GM18502 (cell line): ENCODE measurements at regions not wholly inside any gene's neighbourhood (a gene's known extent, or its start where the extent isn't known, plus 50 kb on each side); places are given as distances from the start of the nearest gene placed in this dataset.

ENCODE experiments used
- ATAC-seq: cut with Tn5 transposase; IDR thresholded peaks from one replicate; pipeline ENCODE4 v1.9.1; 2021; ENCODE audit warnings: mild to moderate bottlenecking; ENCODE audit not compliant: unreplicated experiment, poor library complexity

DNA sequence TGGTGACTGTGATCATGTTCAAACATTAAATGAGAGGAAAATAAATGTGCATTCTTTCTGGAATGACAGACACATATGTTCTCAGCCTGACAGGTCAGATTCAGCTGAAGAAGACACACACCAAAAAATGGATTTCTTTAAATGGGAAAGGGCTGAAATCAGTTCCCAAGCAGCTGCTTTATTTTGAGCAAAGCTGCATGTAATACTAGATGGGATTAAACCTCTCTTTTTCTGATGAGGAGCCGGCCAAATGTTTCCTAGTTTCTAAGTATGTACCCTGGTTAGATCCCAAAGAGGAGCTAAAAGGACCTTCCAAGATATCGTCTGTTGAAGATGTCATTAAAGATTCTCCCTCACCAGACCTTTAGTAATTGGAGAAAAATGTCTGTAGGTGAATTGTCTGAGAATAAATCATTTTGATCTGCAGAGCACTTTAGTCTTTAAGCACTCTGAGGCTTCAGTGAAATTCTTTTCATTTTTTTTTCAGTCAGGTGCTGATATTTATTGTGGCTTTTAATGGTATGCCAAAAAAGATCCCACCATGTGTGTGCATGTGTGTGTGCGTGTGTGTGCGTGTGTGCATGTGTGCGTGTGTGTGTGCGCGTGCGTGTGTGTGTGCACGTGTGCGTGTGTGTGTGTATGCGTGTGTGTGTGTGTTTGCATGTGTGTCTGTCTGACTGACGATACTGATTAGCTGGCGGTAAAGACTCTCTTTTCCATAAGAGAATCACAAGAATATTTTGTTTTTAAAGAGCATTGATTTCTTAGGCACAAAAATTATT is 175.8 kb downstream of the IRS1 start:
- ATAC-seq, result no peak

DNA sequence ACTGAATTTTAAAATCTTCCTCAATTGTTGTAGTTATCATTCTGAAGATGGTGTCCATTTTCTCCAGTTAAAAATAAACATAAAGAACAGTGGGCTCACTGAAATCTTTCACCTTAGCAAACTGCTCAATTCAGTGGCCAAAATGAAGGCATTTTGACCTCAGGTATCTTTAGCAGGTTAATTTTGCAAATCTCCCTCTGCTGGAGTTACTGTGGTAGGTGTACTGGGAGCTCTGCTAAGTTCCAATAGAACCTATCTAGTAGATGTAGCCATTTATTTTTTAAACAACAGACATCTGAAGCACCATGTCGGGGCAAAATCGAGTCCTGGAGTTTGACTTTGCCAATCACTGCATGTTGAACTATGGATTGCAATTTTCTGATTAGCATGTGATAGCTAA is 177.1 kb downstream of the IRS1 start:
- no peak for ATAC-seq

DNA sequence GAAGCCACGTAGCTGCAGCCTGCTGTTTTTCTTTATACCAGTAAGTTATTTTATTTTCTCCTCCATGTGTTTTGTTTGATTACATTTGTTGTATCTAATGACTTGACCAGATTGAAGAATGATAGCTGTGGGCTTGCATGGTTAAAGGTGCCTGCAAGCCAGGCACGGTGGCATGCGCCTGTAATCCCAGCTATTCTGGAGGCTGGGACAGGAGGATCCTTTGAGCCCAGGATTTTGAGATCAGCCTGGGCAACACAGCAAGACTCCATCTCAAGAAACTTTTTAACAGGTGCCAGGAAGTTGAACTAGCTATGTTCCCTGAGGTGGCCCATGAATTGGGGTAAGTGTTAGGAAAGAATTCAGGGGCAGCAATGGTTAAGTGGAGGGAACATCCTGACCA is 179.4 kb downstream of the IRS1 start:
- no peak for ATAC-seq

DNA sequence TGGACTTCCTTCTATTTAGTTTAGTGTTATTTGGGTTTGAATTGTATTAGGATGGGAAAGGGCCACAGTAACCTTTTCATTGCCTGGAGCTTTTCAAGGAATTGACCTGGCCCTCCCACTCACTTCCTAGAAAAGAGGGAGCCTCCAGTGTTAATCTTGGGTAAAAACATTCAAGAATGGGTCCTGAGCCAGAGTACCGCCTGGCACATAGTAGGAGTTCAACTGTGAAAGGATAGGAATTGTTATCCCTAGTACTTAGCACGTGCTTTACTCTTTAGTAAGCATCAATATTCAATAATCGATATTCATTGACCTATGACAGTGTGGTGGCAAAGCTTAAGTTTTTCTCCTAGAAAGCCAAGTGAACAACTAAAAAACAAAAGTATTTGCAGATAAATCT is 179.9 kb downstream of the IRS1 start:
- ATAC-seq, result no peak

DNA sequence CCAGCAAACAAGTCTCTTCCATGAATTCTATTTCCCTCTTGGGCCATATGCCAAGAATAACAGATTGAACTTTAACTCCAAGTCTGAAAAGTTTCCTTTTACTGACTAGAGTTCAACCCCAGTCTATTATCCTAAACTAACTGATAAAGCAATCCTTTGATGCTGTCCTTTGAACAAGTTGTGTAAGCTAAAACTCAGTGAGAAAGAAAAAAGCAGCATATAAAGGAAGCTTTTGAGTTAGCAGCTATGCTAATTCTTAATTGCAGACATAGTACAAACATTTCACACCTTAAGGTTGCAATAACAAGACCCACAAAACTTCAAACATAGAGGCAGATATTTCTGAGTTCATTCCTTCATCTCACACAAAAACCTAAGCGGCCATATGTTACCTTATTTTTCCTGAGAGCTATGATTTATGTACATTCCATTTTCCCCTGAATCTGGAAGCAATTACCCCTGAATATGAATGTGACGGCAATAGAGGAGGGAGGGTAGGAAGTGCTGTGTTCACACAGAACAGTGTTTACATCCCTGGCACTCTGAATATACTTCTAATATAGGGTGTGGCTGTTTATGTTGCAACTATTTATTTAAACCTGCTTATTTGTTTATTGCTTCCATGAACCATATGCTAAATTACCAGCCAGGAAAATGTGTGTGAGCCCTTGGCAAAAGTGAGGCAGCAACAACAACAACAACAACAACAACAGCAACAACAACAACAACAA is 180.6 kb downstream of the IRS1 start:
- ATAC-seq, result no peak

DNA sequence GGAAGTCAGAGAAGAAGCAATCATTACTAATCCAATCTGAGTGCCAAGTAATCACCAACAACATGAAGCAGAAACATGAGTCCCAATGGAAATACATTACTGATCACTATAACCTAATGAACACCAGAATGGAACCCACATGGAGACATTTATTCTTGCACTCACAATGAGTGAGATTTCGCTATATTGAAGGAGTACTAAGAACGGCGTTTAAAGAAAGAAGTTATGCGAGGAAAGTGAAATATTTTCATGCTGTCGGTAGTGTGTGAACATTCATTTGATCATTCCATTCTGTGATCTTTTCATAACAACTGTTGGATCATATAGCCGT is 181.1 kb downstream of the IRS1 start:
- no peak for ATAC-seq

DNA sequence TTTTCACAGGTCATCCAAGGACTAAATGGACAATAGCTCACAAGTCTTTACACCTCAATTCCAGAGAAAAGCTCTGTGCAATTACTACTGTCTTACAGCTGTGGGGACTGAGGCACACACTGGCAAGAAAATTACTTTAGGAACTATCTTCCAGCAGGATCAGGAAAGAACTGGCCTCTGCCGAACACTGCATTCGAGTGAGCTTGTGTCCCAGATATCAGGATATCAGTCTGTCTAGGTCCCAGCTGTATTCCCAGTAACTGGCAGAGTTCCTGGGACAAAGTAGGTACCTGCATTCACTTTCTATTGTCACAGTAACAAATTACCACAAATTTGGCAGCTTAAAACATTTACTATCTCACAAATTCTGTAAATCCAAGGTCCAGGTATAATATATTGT is 183.7 kb downstream of the IRS1 start:
- ATAC-seq, result no peak

DNA sequence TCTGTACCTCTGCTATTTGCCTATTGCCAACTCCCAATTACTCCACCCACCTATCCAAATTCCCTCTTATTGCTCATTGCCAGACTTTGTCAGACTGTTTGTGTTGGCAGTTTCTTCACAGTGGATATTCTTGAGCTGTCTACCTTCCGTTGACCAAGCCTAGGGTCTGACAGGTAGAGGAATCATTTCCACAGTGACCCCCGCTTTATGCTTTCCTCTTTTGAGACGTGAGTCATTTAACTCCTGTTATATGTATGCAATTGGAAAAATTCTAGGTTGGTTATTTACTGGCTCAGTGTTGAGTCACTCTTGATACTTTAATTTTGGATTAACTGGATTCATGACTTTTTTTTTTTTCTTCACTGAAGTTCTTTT is 187.7 kb downstream of the IRS1 start:
- ATAC-seq, result no peak

DNA sequence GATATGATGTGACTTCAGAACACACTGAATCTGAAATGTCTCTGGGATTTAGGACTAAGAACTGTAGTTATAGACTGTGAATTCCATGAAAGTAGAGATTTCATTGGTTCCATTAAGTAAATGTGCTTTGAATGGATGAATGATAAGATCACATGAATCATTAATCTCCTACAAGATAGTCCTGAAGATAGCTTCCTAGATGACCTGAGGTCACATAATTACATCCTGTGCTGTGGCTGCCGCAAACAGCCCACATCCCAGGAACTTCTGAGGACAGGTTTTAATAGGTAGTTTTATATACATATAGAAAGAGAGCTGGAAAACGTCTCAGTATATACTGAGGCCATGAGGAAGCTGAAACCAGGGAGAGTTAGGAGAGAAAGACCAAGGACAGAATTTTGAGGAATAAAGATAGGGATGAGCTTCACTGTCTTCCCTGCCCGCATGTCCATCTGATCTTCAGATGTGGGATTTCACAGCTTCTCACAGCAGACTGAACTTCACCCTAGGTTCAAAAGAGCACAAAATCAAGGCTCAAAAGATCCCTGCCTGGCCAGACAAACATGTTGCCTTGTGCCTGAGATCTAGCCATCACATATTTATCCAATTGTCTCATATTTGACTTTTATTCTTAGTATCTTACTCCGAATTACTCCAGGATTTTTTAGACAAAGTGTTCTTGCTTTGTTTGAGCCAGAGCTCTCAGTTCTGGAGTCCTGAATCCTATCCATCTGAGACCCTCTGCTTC is 188.2 kb downstream of the IRS1 start:
- no peak for ATAC-seq

DNA sequence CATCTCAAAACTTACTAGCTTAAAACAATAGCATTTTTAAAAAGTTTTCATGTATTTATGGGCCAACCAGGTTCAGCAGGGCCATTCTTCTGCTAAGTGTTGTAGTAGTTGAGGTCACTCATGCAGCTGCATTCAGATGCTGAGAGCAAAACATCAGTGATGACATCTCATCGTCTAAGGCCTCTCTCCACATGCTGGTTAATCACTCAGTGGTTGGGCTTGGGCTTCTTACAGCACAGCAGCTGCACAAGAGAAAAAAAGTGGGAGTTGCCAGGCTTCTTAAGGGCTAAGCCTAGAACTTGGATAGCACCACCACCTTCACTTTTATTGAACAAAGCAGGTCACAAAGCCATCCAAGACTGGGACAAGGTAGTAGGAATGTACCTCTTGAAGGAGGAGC is 190.3 kb downstream of the IRS1 start:
- ATAC-seq, result no peak

DNA sequence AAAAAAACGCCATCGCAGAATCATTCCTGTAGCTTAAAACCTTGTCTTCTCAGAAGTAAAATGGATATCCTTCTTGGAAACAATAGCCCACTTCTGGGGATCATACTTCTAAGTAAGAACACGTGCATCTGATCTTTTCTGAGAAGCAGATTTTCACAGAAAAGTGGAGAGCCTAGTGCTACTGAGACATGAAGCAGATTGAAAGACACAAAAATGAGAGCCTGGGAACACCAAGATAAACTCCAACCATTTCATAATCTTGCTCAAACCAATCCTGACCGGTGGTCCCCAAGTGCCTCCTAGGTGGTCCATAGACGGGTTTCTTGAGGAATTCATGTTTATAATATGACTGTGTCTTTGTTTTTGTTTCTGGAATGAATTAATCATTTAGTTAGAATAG is 191.2 kb downstream of the IRS1 start:
- no peak for ATAC-seq

DNA sequence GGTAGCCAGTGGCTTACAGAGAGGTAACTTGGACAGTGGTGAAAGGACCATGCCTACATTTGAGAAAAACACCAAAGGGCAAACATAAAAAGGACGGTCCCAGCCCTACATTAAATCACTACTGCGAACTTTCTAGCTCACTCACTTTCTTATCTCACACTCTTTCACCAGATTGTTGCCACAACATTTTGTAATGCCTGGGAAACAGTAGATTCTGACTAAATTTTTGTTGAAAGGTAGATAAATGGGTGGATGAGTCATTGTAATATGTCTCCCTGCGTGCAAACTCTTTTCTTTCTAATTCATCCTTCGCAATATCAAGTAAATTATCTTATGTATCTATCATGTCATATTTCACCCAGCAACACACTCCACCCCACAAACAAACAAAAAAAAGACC is 192.2 kb downstream of the IRS1 start:
- no peak for ATAC-seq

DNA sequence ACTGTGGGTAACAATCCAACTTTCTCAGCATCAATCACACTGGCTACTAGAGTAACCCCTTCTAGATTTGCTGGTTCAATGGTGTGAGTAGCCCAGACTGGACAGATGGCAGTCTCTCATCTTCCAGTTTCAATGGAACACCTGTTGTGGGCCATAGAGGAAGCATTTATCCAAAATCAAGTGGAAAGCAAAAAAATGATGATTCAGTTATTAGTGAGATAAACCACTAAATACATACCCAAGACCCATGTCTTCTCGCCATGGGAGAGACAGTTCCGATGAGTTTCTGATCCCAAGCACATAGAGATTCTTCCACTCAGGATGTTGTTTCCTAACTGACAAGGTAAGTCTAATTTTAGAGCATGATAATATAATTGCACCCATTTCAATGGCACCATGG is 194.0 kb downstream of the IRS1 start:
- ATAC-seq, result no peak

DNA sequence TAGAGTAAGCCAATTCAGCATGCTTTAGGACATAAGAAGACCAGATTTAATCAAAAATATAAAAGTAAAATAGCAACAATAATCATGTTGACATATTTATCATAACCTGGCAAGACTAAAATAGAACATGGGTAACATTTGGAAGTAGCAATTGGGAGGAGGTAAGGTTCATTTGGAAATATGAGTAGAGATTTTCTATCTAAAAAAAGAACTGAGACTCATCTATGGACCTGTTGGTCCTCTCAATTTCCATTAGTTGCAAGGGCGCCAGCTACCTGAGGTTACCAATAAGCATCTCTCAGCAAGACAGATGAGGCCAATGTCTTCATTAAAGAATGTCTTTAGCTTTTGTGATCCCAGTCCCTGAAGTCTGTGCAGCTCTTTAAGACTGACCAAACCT is 196.0 kb downstream of the IRS1 start:
- ATAC-seq, result no peak

DNA sequence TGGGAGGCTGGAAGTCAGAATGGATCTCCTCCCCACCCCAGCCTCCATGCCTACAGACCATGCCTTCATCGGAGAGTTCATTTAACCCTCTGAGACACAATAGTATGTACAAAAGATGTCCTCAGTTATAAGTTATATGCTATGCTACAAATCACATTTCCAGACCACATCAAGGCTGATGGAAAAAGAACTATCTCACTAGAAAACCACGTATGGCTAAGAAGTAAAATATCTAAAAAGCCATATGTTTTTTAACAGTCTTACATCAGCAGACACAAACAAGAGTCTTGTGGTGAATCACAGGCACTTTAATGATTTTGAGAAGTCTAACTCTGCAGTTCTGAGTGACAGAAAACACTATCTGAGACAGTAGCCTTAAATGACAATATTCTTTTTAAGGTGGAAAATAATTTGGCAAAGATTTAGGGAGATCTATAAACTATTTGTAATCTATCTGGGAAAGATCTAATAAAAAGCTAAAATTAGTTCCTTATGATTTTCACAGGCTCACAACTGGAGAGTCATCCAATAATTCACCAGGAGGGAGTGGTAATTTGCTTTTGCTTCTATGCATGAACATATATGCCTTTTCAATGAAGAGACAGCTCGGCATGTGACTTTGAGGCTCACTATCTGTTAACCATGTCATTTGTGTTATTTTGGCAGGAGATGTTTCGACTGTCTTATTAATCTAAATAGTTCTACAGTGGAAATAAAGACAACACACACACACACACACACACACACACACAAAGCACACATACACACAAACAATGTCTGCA is 197.5 kb downstream of the IRS1 start:
- no peak for ATAC-seq

DNA sequence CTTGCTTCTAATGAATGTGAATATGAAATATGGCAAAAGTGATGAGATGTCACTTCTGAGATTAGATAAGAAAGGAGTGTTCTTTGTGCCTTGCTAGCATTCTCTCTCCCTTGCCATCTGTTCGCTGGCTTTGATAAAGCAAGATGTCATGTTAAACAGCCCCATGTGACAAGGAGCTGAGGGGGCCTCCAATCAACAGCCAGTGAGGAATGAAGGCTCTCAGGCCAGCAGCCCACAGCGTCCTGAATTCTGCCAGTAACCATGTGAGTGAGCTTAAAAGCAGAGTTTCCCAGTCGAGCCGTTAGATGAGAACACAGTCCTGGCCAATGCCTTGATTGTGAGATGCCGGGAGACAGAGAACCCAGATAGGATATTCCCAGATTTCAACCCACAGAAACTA is 198.8 kb downstream of the IRS1 start:
- no peak for ATAC-seq

DNA sequence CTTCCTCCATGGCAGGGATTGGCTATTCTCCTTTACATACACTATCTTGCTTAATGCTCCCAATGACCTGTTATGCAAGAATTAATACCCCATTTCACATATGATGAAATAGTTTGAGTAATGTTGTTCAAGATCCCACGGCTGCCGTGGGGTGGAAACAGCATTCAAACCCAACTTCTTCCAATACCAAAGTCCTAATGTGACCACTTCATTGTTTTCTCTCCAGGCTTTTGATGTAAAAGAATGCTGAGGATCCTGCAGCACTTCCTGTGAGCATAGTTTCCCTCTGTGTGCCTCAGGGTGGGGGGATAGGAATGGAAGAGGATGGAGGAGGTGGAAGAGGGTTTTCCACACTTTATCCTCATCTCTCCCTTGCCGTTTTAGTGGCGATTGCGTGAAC is 199.4 kb downstream of the IRS1 start:
- no peak for ATAC-seq

DNA sequence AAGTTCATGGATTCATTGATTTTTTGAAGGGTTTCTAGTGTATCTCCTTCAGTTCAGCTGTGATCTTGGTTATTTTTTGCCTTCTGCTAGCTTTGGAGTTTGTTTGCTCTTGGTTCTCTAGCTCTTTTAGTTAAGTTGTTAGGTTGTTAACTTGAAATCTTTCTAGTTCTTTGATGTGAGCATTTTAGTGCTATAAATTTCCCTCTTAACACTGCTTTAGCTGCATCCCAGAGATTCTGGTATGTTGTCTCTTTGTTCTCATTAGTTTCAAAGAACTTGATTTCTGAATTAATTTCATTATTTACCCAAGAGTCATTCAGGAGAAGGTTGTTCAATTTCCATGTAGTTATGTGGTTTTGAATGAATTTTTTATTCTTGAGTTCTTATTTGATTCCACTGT is 210.6 kb downstream of the IRS1 start:
- ATAC-seq, result no peak

DNA sequence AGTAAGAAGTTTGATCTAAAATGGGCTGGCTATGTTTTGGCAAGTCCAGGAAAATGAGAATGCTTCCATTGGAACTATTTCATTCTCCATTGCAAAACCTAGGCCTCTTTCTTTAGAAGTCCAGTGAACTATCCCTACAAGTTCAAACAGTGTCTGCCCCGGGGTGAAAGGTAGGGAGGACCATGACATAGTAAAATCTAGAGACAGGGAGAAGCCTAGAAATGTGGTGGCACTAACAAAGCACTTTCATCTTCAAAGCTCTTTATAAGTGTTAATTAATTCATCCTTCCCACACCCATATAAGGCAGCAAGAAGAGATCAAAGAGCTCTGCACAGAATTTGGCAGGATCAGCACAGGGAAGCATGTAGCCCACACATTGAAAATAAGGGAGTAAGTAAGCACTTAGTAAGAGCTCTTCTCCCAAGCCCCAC is 214.5 kb downstream of the IRS1 start:
- ATAC-seq, result no peak

DNA sequence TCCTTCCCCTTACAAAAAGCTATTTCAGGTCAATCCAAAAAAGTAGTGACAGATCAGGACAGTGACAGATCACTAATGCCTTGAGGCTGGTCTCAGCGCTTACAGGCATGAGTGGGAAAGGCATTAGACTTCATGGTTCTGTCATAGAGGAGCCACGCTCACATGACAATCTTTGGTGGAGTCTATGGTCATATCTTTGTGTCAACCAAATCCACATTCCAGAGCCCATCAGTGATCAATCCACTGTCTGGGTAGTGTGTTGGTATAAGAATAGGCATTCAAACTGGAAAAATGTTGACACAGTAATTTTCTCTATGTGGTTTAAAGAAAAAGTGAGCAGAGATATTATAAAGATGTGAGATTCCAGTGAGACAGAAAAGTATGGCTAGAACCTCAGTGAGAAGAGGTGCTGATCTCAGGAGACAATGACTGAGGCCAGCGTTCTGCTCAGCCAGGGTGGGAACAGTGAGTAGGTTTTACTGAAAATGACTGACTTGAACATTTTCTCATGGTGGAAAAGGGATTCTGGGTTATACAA is 215.0 kb downstream of the IRS1 start:
- no peak for ATAC-seq

DNA sequence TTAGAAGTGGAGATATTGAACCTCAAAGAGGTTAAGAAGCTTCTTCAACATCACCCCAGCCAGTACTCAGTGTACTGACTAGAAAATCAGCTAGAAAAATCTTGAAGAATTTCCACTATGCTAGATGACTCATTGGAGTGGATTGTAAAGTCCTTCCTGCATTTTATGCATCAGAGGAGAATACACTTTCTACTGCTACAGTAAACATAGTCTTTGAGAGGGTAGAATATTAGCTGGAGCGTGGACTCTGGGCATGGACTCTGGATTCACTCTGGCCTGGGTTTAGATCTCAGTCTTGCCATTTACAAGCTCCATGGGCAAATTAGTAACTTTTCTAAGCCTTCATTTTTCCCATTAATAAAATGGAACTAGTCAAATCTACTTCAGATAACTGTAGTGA is 215.9 kb downstream of the IRS1 start:
- no peak for ATAC-seq
